ENCODE measurements at regions not wholly inside any gene's neighbourhood (a gene's known extent, or its start where the extent isn't known, plus 50 kb on each side); places are given as distances from the start of the nearest gene placed in this dataset.

GRCh38 chrX:5586726-5587125 is 641.9 kb downstream of the NLGN4X start:
- TF ChIP-seq POLR2A (IDR thresholded peaks at IDR 0.05) (no peak), CTCF (IDR thresholded peaks at IDR 0.05) (no peak)
- intact Hi-C loops (cut with DNase I): no loop called here
- no peaks in the 10 kb centered on the region for H3K4me1 ChIP-seq (replicated peaks in 1 of 2)
- H3K36me3 ChIP-seq (replicated peaks in 1 of 2): no peaks in the 10 kb centered on the region
- H3K9me3 ChIP-seq (replicated peaks in 1 of 3): no peaks in the 10 kb centered on the region
- H3K4me3 ChIP-seq: no peak overlapping the region
- no peaks in the 10 kb centered on the region for H3K27me3 ChIP-seq
- H3K27ac ChIP-seq: no peak overlapping the region
- DNase-seq: no peak

- H3K27me3 ChIP-seq: no peaks in the 10 kb centered on the region
- H3K27ac ChIP-seq: no peak overlapping the region
- no peaks in the 10 kb centered on the region for H3K9me3 ChIP-seq (replicated peaks in 1 of 3)
- no peak overlapping the region for H3K4me3 ChIP-seq
- intact Hi-C loops (cut with DNase I): no loop called here
- H3K36me3 ChIP-seq (replicated peaks in 1 of 2): no peaks in the 10 kb centered on the region
- DNase-seq: no peak
- no peaks in the 10 kb centered on the region for H3K4me1 ChIP-seq (replicated peaks in 1 of 2)
- TF ChIP-seq POLR2A (IDR thresholded peaks at IDR 0.05) (no peak), CTCF (IDR thresholded peaks at IDR 0.05) (no peak)
- WGBS, 4 donors: 60 to 73% (median 65%) methylated on average over 1 of the region's 1 CpG
Observed at GRCh38 chrX:5575407-5575806, 653.3 kb downstream of the NLGN4X start.

GRCh38 chrX:5568934-5569333 is 659.7 kb downstream of the NLGN4X start:
- intact Hi-C loops (cut with DNase I): no loop called here
- no peaks in the 10 kb centered on the region for H3K36me3 ChIP-seq (replicated peaks in 1 of 2)
- H3K9me3 ChIP-seq (replicated peaks in 1 of 3): no peaks in the 10 kb centered on the region
- no peak for DNase-seq
- H3K27me3 ChIP-seq: no peaks in the 10 kb centered on the region
- H3K4me1 ChIP-seq (replicated peaks in 1 of 2): no peaks in the 10 kb centered on the region
- no peak overlapping the region for H3K4me3 ChIP-seq
- H3K27ac ChIP-seq: no peak overlapping the region
- TF ChIP-seq CTCF (IDR thresholded peaks at IDR 0.05) (no peak), POLR2A (IDR thresholded peaks at IDR 0.05) (no peak)
- 58 to 76% (median 69%) methylated on average over 3 of the region's 3 CpGs for WGBS, 4 donors

GRCh38 chrX:5559386-5559785 is 669.3 kb downstream of the NLGN4X start:
- 59 to 83% (median 77%) methylated on average over 2 of the region's 2 CpGs for WGBS, 4 donors
- TF ChIP-seq POLR2A (IDR thresholded peaks at IDR 0.05) (no peak), CTCF (IDR thresholded peaks at IDR 0.05) (no peak)
- no peak overlapping the region for H3K27ac ChIP-seq
- H3K4me1 ChIP-seq (replicated peaks in 1 of 2): no peaks in the 10 kb centered on the region
- no peaks in the 10 kb centered on the region for H3K27me3 ChIP-seq
- H3K4me3 ChIP-seq: no peak overlapping the region
- H3K9me3 ChIP-seq (replicated peaks in 1 of 3): no peaks in the 10 kb centered on the region
- intact Hi-C loops (cut with DNase I): no loop called here
- no peaks in the 10 kb centered on the region for H3K36me3 ChIP-seq (replicated peaks in 1 of 2)
- no peak for DNase-seq
